HepG2 (cell line): ENCODE measurements at regions not wholly inside any gene's neighbourhood (a gene's known extent, or its start where the extent isn't known, plus 50 kb on each side); places are given as distances from the start of the nearest gene placed in this dataset.
A peak's percentile ranks its signal among the peaks of the same experiment; 100 is the strongest.

Source experiments
- CTCF ChIP-seq: sonication (generic); formaldehyde crosslinking; IDR thresholded peaks from 2 replicates; pipeline ENCODE4 v1.5.0; 2020; ENCODE audit warnings: mild to moderate bottlenecking, missing genetic modification reagents, moderate library complexity
- NCOA1 ChIP-seq: sonication (generic); formaldehyde crosslinking; IDR thresholded peaks from 2 replicates; pipeline ENCODE4 v1.9.0; 2021; ENCODE audit warnings: missing genetic modification reagents
- NFATC3 ChIP-seq: sonication (generic); formaldehyde crosslinking; IDR thresholded peaks from 2 replicates; pipeline ENCODE4 v1.5.1; 2020; ENCODE audit warnings: mild to moderate bottlenecking, missing genetic modification reagents
- REL ChIP-seq: sonication (generic); formaldehyde crosslinking; conservative IDR thresholded peaks from 2 replicates; pipeline ENCODE4 v1.8.0; 2022; ENCODE audit warnings: mild to moderate bottlenecking, missing genetic modification reagents, moderate library complexity
- SATB2 ChIP-seq: sonication (generic); formaldehyde crosslinking; IDR thresholded peaks from 2 replicates; pipeline ENCODE4 v1.5.0; 2020; ENCODE audit warnings: missing genetic modification reagents
- STAG1 ChIP-seq: sonication (generic); formaldehyde crosslinking; IDR thresholded peaks from 2 replicates; pipeline ENCODE4 v1.4.0; 2020; ENCODE audit warnings: missing genetic modification reagents
- TARDBP ChIP-seq: sonication (generic); formaldehyde crosslinking; IDR thresholded peaks from 2 replicates; pipeline ENCODE4 v1.8.0; 2022; ENCODE audit warnings: mild to moderate bottlenecking, missing genetic modification reagents
- ZNF407 ChIP-seq: sonication (generic); formaldehyde crosslinking; IDR thresholded peaks from one replicate; pipeline ENCODE4 v1.5.1; 2020; ENCODE audit warnings: mild to moderate bottlenecking, missing genetic modification reagents; ENCODE audit errors: not compliant biosample characterization
- ZNF550 ChIP-seq: sonication (generic); formaldehyde crosslinking; IDR thresholded peaks from 2 replicates; pipeline ENCODE4 v1.4.0; 2020; ENCODE audit warnings: mild to moderate bottlenecking, missing genetic modification reagents, borderline replicate concordance
- TF ChIP-seq, protein P1 (sequence below): sonication (generic); formaldehyde crosslinking; IDR thresholded peaks from 2 replicates; pipeline ENCODE4 v1.4.0; 2020; ENCODE audit warnings: mild to moderate bottlenecking, missing genetic modification reagents
- TF ChIP-seq, protein P2 (sequence below): sonication (generic); formaldehyde crosslinking; IDR thresholded peaks from 2 replicates; pipeline ENCODE4 v1.5.0; 2020; ENCODE audit warnings: mild to moderate bottlenecking, missing genetic modification reagents, borderline replicate concordance

DNA sequence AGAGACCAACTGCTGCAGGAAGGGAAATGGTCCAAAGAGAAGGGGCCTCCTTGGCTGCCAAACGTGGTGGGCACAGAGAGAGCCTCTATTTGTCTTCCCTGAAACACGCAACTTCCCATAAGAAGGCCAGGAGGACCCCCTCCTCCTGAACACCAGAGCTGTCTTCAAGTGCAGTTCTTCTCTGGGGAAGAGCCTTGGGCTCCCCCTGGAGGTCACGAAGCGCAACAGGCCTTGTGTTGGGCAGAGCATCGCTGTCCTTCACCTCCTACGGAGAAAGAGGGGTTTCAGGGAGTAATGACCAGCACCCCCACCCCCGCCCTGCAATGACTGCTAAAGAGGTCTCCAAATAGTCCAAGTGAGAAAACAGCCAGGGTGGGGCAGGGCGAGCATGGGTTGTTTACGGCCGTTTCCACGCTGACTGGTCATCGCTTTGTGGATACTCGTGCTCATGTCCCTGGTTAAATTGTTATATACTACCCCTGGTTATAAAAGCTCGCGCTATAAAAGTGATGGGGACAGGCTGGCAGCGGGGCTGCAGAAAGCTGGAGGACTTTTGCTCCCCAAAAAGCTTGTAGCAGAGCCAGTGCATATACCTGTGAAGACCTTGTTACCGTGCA, 397.5 kb upstream of the ATP10A start (continued):
- TF ChIP-seq ZNF407: no peak
- no peak for TF ChIP-seq NFATC3 (CRISPR knock-in tag)
- TF ChIP-seq ZNF550: no peak
- no peak for TF ChIP-seq REL
- TF ChIP-seq STAG1 (CRISPR knock-in tag): peak; percentile 61
- no peak for TF ChIP-seq NCOA1
- TF ChIP-seq, protein P1, sequence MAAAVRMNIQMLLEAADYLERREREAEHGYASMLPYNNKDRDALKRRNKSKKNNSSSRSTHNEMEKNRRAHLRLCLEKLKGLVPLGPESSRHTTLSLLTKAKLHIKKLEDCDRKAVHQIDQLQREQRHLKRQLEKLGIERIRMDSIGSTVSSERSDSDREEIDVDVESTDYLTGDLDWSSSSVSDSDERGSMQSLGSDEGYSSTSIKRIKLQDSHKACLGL (CRISPR knock-in tag): no peak
- no peak for TF ChIP-seq SATB2 (CRISPR knock-in tag)
- TF ChIP-seq CTCF: peak; percentile 70
- no peak for TF ChIP-seq TARDBP (CRISPR knock-in tag)
- TF ChIP-seq, protein P2, sequence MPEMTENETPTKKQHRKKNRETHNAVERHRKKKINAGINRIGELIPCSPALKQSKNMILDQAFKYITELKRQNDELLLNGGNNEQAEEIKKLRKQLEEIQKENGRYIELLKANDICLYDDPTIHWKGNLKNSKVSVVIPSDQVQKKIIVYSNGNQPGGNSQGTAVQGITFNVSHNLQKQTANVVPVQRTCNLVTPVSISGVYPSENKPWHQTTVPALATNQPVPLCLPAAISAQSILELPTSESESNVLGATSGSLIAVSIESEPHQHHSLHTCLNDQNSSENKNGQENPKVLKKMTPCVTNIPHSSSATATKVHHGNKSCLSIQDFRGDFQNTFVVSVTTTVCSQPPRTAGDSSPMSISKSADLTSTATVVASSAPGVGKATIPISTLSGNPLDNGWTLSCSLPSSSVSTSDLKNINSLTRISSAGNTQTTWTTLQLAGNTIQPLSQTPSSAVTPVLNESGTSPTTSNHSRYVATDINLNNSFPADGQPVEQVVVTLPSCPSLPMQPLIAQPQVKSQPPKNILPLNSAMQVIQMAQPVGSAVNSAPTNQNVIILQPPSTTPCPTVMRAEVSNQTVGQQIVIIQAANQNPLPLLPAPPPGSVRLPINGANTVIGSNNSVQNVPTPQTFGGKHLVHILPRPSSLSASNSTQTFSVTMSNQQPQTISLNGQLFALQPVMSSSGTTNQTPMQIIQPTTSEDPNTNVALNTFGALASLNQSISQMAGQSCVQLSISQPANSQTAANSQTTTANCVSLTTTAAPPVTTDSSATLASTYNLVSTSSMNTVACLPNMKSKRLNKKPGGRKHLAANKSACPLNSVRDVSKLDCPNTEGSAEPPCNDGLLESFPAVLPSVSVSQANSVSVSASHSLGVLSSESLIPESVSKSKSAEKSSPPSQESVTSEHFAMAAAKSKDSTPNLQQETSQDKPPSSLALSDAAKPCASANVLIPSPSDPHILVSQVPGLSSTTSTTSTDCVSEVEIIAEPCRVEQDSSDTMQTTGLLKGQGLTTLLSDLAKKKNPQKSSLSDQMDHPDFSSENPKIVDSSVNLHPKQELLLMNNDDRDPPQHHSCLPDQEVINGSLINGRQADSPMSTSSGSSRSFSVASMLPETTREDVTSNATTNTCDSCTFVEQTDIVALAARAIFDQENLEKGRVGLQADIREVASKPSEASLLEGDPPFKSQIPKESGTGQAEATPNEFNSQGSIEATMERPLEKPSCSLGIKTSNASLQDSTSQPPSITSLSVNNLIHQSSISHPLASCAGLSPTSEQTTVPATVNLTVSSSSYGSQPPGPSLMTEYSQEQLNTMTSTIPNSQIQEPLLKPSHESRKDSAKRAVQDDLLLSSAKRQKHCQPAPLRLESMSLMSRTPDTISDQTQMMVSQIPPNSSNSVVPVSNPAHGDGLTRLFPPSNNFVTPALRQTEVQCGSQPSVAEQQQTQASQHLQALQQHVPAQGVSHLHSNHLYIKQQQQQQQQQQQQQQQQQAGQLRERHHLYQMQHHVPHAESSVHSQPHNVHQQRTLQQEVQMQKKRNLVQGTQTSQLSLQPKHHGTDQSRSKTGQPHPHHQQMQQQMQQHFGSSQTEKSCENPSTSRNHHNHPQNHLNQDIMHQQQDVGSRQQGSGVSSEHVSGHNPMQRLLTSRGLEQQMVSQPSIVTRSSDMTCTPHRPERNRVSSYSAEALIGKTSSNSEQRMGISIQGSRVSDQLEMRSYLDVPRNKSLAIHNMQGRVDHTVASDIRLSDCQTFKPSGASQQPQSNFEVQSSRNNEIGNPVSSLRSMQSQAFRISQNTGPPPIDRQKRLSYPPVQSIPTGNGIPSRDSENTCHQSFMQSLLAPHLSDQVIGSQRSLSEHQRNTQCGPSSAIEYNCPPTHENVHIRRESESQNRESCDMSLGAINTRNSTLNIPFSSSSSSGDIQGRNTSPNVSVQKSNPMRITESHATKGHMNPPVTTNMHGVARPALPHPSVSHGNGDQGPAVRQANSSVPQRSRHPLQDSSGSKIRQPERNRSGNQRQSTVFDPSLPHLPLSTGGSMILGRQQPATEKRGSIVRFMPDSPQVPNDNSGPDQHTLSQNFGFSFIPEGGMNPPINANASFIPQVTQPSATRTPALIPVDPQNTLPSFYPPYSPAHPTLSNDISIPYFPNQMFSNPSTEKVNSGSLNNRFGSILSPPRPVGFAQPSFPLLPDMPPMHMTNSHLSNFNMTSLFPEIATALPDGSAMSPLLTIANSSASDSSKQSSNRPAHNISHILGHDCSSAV (CRISPR knock-in tag): no peak
